HG02798 (cell line): ENCODE measurements at regions not wholly inside any gene's neighbourhood (a gene's known extent, or its start where the extent isn't known, plus 50 kb on each side); places are given as distances from the start of the nearest gene placed in this dataset.

Experiments
- ATAC-seq: cut with Tn5 transposase; IDR thresholded peaks from one replicate; pipeline ENCODE4 v1.9.1; 2021; ENCODE audit warnings: mild to moderate bottlenecking; ENCODE audit not compliant: unreplicated experiment, poor library complexity

DNA sequence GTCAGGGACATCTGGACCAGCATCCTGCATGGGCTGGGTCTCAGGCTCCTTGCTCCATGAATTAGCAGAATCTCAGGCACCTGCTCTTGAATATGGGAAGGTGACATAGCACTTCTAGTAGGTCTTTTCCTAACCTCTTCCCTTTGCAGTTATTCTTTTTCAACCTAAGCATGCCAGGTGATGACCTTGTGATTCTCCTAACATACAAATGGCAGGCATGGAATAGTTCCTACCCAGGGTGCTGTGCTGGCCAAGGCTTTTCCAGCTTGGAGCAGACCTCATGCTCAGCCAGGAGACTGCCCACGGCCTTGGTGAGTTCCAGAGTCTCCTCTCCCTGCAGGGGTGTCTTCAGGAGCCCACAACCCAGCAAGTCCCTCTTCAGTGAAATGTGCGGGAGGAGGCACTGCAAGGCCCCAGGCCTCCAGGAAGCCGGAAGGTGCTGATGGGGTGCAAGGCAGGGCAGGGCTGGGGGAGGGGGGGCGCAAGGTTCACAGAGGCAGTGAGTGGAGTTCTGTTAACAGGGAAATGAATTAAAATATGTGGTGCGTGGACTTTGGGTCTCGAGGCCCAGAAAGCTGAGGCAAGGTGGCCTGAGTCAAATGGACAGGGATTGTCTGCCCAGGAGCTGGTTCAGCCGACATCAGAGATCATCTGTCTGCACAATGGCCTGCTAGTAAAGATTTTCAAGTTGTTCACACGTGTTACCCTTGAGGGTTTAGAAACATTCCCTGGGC, 75.9 kb upstream of the SEPTIN5 start:
- no peak for ATAC-seq

DNA sequence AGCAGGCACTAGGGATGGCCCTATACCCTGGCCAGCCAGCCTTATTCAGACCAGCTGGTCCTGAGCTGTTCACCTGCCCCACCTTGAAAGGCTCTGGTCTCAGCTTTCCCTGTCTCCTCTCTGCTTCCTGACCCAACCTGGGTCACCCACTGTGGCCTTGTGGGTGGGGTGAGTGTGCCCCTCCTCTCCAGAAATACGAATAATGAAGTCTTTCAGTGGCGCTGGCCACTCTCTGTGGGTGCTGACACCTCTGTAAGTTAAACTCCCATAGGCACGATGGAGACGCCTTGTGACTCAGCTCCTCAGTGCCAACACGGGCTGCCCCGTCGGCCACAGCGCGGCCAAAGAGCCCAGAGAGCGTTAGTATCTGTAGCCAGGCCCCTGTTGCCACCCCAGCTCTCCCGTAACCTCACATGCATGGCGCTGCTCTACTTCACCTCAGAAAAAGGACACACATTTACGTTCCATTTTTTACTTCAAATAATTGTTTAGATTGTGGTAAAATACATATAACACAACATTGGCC, 74.6 kb upstream of the SEPTIN5 start:
- ATAC-seq: no peak

DNA sequence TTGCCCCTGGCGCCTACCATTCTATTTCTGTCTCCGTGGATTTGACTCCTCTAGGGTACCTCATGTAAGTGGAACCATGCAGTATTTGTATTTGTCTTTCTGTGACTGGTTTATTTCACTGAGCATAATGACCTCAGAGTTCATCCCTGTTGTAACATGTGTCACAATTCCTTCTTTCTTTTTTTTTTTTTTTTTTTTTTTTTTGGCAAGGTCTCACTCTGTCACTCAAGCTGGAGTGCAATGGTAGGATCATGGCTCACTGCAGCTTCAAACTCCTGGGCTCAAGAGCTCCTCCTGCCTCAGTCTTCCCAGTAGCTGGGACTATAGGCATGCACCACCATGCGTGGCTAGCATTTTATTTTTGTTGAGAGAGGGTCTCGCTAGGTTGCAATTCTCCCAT, 74.0 kb upstream of the SEPTIN5 start:
- ATAC-seq: no peak

DNA sequence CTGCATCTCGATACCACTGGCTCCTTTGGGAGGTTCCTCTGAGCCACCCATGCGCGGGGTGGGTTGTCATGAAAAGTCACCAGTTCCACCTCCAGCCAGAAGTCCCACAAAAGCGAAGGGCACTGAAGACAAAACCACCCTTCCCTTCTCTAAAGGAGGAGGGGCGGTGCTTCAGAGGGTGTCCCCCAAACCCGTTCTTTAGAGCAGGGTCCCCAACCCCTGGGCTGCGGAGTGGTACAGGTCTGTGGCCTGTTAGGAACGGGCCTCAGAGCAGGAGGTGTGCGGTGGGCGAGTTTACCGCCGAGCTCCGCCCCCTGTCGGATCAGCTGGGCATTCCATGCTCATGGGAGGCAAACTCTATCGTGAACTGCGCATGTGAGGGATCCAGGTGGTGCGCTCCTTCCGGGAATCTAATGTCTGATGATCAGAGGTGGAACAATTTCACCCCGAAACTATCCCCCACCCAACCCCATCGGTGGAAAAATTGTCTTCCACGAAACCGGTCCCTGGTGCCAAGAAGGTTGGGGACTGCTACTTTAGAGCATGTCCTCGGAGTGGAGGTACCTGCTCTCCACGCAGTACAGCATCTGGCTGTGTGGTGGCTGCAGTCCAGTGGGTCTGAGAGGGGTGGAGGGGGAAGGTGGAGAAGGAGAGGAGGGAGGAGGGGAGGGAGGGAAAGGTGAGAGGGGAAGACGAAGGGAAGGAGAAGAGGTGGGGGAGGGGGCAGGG, 72.9 kb upstream of the SEPTIN5 start:
- no peak for ATAC-seq

DNA sequence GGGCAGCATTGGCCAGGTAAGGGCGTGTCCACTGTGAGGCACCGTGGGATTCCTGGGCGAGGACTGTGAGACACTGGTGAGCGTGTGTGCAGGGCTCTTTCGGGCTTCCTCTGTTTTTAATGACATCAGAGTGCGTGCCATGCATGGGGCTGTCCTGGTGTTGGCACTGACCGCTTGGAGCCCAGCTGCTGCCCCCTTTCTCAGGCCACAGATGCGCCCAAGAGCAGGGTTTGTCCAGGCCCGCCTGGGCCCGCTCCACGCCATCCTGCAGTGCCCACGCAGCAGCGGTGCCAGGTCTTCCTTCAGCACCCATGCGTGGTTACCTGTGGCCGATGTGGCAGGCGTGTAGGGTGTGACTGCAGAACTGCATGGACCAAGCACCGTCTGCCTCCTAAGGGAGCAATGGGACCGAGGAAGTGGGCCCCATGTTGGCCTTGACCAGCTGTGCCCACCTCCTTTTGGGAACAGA, 72.3 kb upstream of the SEPTIN5 start:
- ATAC-seq: no peak

DNA sequence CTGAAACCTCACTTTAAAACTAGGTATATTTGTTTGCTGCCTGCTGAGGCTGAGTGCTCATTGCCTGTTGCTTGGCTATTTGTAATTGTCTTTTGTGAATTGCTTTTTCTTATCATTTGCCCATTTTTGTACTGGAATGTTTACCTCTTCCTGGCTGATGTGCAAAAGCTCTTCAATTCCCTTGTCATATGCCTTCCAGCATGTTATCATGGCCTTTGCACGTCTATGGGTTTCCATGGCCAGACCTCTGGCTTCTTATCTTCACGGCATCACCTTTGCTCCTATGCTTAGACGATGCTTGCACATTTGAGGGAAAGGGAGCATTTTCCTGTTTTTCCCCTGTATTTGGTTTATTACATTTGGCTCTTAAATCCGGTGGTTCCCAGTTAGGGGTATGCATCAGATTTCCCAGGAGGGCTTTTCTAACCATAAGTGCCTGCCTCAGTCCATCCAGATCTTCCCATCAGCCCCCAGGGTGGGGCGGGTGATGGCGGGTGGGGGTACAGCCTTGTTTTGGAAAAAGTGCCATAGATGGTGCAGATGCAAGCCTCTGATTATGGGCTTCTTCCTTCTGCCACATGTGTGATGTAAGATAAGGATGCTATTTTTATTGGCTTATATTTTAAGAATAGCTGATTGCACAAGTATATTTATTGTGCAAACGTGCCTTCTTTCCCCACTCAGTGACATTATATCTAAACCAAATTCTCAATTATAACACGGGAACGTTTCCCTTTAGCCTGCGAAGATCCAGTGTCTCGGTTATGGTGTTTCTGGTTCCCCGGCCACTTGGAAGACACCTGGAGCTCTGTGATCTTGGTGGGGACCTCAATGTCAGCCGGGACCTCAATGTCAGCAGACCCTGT, 70.6 kb upstream of the SEPTIN5 start:
- no peak for ATAC-seq

DNA sequence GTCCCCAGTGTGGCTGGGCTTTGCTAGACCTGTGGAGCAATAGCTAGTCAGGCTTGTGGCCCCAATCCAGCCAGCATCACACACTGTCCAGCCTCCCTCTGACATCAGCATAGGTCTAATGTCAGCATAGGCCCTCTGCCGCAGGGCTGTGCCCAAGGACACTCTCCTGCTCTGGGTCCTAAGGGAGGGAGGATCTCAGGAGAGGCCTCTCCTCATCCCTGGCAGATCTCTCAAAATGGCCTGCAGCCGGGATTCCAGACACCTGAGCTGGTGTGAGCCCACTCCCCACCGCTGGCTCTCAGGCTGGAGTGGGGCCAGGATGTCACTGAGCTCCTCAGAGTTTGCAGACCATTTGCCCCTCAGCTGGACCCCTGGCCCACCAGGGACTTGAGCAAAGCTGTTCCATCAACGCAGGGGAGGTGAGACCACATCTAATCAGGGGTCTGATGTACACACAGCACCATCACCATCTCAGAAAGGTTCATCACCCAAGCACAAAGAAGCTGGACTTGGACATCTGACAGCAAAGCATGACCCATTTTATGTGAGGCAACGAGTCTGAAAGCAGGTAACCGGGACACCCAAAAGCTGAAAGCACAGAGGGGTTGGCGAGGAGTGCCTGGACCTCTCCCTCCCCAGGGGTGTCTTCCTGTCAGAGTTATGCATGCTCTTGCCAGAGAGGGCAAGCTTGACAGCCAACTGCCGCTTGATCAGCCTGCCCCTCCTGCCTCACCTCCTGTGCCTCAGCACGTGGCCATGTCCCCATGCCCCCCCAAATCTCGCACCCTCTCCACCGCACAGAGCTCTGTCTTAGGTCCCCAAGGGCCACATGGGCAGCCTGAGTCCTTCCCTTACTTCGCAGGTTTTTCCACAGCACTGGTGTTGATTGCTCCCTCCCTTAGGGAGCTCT, 69.7 kb upstream of the SEPTIN5 start:
- no peak for ATAC-seq

DNA sequence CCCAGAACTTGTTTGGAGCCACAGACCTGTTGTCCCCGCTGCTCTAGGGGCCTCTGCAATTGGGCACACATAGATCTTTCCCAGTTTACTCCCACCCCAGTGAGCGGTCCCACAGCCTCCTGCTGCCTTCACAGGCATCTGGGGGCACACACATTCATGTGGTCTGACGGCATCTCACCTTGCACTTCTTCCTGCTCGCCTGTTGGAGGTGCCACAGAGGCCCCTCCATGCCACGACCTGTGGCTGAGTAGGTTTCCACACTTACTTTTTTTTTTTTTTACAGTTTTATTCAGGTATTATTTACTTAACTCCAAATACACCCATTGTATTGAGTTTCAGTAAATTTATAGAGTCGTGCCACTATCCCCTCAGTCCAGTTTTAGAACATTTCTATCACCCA, 68.9 kb upstream of the SEPTIN5 start:
- no peak for ATAC-seq

DNA sequence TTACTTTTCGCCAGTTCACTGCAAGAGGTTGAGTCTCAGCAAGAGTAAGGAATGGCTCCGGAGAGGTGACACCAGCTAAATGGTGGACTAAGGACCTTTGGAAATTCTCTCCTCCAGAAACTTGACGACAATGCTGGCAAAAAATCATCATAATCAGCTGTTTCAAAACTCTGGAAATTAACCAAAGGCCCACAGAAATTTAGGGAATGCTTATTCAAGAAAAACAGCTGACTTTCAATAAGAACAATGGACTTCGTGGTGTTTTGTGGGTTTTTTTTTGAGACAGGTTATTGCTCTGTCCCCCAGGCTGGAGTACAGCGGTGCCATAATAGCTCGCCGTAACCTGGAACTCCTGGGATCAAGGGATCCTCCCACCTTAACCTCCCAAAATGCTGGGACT, 68.4 kb upstream of the SEPTIN5 start:
- ATAC-seq: no peak

DNA sequence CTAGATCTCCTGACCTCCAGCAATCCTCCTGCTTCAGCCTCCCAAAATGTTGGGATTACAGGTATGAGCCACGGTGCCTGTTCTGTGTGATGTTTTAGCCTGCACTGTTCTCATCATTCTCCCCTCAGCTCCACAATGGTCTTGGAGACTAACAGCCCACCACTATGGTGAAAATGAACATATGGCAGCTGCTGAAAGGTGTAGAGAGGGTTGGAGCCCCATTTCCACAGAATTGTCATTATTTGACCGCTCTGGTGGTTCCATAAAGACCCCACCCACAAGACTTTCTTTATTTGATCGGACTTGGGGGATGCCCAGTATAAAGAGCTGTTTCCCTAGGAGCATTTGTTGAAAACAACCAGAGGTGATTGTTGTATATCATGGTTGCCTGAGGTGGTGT, 67.9 kb upstream of the SEPTIN5 start:
- ATAC-seq: no peak

DNA sequence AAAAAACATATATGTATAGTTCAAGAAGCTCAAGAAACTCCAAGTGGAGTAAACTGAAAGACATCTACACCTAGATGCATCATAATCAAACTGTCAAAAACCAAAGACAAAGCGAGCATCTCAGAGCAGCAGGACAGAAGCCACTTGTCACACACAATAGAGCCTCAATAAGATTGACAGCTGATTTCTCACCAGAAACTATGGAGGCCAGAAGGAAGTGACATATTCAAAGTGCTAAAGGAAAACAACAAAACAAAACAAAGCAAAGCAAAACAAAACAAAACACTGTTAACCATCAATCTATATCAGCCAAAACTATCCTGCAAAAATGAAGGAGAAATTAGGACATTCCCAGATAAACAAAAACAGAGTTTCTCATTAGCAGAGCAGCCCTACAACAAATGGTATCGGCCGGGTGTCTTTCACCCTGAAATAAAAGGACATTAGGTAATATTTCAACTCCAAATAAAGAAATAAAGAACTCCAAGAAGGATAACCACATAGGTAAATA, 65.8 kb upstream of the SEPTIN5 start:
- no peak for ATAC-seq

DNA sequence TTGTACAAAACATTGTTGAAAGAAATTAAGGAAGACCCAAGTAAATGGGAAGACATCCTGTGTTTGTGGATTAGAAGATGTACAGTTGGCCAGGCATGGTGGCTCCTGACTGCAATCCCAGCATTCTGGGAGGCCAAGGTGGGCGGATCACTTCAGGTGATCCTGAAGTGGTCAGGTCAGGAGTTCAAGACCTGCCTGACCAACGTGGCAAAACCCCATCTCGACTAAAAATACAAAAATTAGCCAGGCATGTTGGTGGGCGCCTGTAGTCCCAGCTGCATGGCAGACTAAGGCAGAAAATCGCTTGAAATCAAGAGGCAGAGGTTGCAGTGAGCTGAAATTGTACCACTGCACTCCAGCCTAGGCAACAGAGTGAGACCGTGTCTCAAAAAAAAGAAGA, 62.0 kb upstream of the SEPTIN5 start:
- ATAC-seq: no peak

DNA sequence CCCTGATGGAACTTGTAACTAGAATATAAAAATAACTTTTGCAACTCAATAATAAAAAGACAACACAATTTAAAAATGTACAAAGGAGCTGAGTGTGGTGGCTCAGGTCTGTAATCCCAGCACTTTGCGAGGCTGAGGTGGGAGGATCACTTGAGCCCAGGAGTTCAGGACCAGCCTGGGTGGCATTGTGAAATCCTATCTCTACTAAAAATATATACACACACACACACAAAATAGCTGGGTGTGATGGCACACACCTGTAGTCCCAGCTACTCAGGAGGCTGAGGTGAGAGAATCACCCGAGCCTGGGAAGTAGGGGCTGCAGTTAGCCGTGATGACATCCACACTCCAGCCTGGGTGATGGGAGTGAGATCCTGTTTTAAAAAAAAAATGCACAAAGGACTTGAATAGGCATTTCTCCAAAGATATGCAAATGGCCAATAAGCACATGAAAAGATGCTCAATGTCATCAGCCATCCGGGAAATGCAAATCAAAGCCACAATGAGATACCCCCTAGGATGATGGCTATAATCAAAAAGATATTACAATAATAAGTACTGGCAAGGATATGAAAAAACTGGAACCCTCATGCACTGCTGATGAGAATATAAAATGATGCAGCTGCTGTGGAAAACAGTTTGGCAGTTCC, 59.8 kb upstream of the SEPTIN5 start:
- ATAC-seq: no peak

DNA sequence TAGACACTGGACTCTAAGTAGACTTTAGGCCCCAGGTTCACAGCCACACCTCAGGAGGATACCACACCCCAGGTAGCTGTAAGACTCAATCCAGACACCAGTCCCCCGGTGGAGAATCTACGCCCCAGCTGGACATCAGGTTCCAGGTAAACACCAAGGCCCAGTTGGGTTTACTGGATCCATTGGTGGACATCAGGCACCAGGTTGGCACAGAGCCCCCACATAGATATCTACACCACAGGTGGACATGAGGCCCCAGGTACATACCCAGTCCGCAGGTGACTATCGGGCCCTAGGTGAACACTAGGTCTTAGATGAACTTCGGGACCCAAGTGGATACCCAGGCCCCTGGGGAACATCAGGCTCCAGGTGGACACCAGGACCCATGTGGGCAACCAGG, 58.9 kb upstream of the SEPTIN5 start:
- ATAC-seq: no peak

DNA sequence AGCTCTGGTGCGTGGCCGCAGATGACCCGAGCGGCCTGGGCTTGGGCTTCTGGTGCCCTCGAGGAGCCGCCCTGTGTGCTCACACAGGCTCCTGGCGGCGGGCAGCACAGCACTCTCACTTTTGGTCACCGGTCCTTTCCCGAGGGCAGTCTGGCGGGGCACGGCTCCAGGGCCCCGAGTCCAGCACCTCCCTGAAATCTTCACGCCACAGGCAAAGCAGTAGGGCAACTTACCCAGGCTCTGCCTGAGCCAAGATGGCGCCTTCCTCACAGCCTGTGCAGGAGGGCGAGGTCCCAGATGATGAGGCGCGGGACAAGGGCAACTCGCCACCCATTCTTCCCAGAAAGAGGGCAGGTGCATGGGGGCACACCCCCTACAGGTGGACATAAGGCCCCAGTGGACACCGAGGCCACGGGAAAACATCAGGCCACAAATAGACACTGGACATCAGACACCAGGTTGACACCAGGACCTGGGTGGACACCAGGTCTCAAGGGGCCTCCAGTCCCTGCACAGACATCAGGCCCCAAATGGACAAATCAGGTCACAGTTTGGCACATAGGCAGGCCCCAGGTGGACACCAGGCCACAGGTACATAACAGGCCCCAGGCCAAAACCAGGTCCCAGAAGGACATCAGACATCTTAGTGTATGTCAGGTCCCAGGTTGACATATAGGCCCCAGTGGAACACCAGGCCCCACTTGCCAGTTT, 57.6 kb upstream of the SEPTIN5 start:
- no peak for ATAC-seq

DNA sequence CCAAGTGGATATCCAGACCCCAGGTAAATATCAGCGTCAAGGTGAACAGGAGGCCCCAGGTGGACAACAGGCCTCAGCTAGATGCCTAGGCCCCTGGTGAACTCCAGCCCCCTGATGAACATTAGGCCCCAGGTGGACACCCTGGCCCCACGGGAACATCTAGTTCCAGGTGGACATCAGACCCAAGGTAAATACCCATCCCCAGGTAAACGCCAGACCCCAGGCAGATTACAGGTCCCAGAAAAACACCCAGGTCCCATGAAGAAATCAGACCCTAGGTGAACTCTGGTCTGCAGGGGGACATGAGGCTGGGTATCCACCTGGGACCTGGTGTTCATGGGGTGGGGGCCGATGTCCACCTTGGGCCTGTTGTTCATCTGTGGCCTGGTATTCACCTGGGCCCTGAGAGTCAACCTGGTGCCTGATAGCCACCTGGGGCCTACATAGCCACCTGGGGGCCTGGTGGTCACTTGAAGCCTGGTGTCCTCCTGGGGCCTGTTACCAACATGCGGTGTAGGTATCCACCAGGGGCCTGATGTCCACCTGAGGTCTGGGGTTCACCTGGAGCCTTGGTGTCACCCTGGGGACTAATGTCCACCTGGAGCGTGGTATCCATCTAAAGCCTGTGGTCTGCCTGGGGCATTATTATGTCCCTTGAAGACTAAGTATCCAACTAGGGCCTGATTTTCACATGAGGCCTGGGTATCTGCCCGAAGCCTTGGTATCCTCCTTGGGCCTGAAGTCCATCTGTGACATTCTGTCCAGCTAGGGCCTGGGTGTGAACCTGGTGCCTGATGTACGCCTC, 56.8 kb upstream of the SEPTIN5 start:
- no peak for ATAC-seq

DNA sequence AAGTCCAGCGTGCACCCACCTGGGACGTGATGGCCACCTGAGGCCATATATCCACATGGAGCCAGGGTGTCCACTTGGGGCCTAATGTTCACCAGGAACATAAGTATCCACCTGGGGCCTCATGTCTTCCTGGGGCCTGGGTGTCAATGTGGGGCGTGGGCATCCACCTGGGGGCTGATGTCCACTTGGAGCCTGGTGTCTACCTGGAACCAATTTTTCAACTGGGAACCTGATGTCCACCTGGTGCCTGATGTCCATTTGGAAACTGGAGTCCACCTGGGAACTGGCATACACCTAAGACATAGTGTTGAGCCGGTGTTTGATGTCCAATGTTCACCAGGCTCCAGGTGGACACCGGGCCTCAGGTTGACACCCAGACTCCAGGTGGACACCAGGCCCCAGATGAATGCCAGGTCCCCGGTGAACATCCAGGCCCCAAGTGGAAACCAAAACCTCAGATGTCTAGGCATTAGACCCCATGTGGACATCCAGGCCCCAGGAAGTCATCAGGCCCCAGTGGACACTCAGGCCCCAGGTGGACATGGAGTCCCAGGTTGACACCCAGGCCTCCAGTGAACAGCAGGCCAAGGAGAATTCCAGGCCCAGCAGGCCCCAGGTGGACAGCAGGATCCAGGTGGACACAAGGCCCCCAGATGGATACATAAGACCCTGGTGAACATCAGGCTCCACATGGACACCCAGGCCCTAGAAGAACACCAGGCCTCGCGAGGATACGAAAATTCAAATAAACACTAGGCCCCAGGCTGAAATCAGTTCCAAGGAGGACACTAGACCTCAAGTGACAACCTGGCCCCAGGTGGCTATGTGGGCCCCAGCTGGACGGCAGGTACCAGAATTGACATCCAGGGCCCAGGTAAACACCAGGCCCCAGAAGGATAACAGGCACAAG, 56.0 kb upstream of the SEPTIN5 start:
- no peak for ATAC-seq
